Erythroblast (primary cell): ENCODE measurements at regions not wholly inside any gene's neighbourhood (a gene's known extent, or its start where the extent isn't known, plus 50 kb on each side); places are given as distances from the start of the nearest gene placed in this dataset.

Source experiments
- GATA1 ChIP-seq: IDR thresholded peaks from 2 replicates; pipeline ENCODE4 v1.6.1; 2011; ENCODE audit warnings: low read depth, mild to moderate bottlenecking, control low read depth, low read length, moderate library complexity
- POLR2A ChIP-seq: IDR thresholded peaks from 2 replicates; pipeline ENCODE4 v1.6.1; 2011; ENCODE audit warnings: mild to moderate bottlenecking, low read length

- TF ChIP-seq POLR2A, result no peak
- no peak for TF ChIP-seq GATA1
Measured at GRCh38 chr13:82963226-82964099, 918.8 kb downstream of the SLITRK1 start.
